OCI-LY3 (cell line): ENCODE measurements at regions not wholly inside any gene's neighbourhood (a gene's known extent, or its start where the extent isn't known, plus 50 kb on each side); places are given as distances from the start of the nearest gene placed in this dataset.

Experiments used
- CTCF ChIP-seq: fragments of 200-600, 300-600 bp; sonication (generic); IDR thresholded peaks from 2 replicates; pipeline ENCODE4 v1.5.1; 2014; ENCODE audit warnings: antibody characterized with exemption, low read length, low read depth
- EZH2phosphoT487 ChIP-seq: fragments of 200-600 bp; shearing (Covaris generic); IDR thresholded peaks from 2 replicates; pipeline ENCODE4 v1.6.1; 2018; ENCODE audit warnings: antibody characterized with exemption, mixed run types, low read depth

- no peak for TF ChIP-seq CTCF
- TF ChIP-seq EZH2phosphoT487 = no peak
These were observed 173.8 kb downstream of the BCL11B start for GRCh38 chr14:99098199-99098598.
